Peyer's patch (tissue), 4 donors: ENCODE measurements at regions not wholly inside any gene's neighbourhood (a gene's known extent, or its start where the extent isn't known, plus 50 kb on each side); places are given as distances from the start of the nearest gene placed in this dataset.

Source experiments
- DNase-seq, 3 donors: peaks; one replicate each; pipeline ENCODE4 v3.0.0-alpha.2; 2017 to 2019
- H3K27ac ChIP-seq, 4 donors: fragments of 200-600 bp; sonication (generic); one replicate each; pipeline ENCODE4 v1.5.1; 2016 to 2019
- H3K27me3 ChIP-seq, 2 donors: fragments of 200-600 bp; sonication (generic); one replicate each; pipeline ENCODE4 v1.5.1; 2019
- H3K36me3 ChIP-seq, 3 donors: fragments of 200-600 bp; sonication (generic); one replicate each; pipeline ENCODE4 v1.5.1; 2016 to 2019
- H3K4me1 ChIP-seq, 4 donors: fragments of 200-600 bp; sonication (generic); one replicate each; pipeline ENCODE4 v1.5.1; 2016 to 2019
- H3K4me3 ChIP-seq, 4 donors: fragments of 200-600 bp; sonication (generic); 1 replicate in 3 of 4; 2 replicates in 1 of 4; pipeline ENCODE4 v1.5.1; 2016 to 2019; ENCODE audit warnings: mild to moderate bottlenecking in 1 of 4
- H3K9me3 ChIP-seq, 4 donors: fragments of 200-600 bp; sonication (generic); one replicate each; pipeline ENCODE4 v1.5.1; 2016 to 2019; ENCODE audit warnings: mild to moderate bottlenecking in 1 of 4
- POLR2A ChIP-seq, 2 donors: fragments of 450-650 bp; IDR thresholded peaks; one replicate each; pipeline ENCODE4 v1.5.1; 2017; ENCODE audit warnings: antibody characterized with exemption in 2 of 2, mild to moderate bottlenecking in 2 of 2, moderate library complexity in 2 of 2
- TF ChIP-seq, protein P1 (sequence below), 6 experiments: fragments of 450-650 bp in 4 of 6; fragments of 200-600 bp in 2 of 6; sonication (generic) in 1 of 6; IDR thresholded peaks; one replicate each; pipeline ENCODE4 v1.5.1; 2017 to 2019; ENCODE audit warnings: antibody characterized with exemption in 6 of 6, mild to moderate bottlenecking in 3 of 6, moderate library complexity in 1 of 6

DNA sequence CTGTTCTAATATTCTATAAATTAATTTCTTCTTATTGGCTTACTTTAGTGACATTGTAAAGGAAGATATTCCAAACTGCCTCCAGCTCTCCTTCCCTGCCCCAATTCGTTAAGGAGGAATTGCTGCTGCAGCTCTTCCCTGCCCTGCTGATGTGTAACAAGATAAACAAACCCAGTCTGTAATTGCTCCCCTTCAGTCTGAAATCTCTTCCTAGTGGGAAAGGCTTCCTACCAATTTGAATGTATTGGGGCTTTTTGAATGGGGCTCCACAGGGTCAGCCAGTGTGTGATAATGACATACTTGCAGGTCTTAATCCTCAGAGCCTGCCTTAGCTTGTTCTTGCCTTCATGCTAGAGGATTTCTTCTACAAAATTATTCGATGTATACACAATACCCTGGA lies 849.9 kb upstream of the GHITM start:
- no peaks in the 10 kb centered on the region for H3K27me3 ChIP-seq
- H3K4me1 ChIP-seq: no peaks in the 10 kb centered on the region
- DNase-seq: no peak
- H3K4me3 ChIP-seq: no peak overlapping the region
- TF ChIP-seq POLR2A (IDR thresholded peaks at IDR 0.05): no peak
- TF ChIP-seq, protein P1, sequence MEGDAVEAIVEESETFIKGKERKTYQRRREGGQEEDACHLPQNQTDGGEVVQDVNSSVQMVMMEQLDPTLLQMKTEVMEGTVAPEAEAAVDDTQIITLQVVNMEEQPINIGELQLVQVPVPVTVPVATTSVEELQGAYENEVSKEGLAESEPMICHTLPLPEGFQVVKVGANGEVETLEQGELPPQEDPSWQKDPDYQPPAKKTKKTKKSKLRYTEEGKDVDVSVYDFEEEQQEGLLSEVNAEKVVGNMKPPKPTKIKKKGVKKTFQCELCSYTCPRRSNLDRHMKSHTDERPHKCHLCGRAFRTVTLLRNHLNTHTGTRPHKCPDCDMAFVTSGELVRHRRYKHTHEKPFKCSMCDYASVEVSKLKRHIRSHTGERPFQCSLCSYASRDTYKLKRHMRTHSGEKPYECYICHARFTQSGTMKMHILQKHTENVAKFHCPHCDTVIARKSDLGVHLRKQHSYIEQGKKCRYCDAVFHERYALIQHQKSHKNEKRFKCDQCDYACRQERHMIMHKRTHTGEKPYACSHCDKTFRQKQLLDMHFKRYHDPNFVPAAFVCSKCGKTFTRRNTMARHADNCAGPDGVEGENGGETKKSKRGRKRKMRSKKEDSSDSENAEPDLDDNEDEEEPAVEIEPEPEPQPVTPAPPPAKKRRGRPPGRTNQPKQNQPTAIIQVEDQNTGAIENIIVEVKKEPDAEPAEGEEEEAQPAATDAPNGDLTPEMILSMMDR (IDR thresholded peaks at IDR 0.05): no peak
- H3K27ac ChIP-seq: no peak overlapping the region
- no peaks in the 10 kb centered on the region for H3K9me3 ChIP-seq
- no peaks in the 10 kb centered on the region for H3K36me3 ChIP-seq

DNA sequence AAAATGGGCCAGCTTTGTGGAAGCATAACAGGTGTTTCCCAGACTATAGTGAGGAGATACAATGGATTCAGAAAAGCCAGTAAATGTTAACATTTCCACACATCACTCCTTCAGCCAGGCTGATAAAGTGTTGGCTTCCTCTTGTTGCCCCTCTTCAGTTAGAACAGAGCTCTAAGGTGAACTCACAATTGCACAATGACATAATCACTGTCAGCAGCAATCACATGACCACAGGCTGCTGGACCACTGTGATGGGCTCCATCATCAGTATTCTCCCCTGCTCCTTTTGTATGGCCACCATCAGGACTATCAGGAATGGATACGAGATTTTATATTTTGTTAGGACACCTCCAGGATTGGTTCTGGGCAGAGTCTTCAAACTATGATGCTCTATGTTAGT lies 849.4 kb upstream of the GHITM start:
- H3K27me3 ChIP-seq: no peaks in the 10 kb centered on the region
- no peak overlapping the region for H3K27ac ChIP-seq
- no peaks in the 10 kb centered on the region for H3K36me3 ChIP-seq
- no peaks in the 10 kb centered on the region for H3K4me1 ChIP-seq
- no peaks in the 10 kb centered on the region for H3K9me3 ChIP-seq
- TF ChIP-seq POLR2A (IDR thresholded peaks at IDR 0.05): no peak
- TF ChIP-seq, protein P1 (IDR thresholded peaks at IDR 0.05): no peak
- DNase-seq: no peak
- H3K4me3 ChIP-seq: no peak overlapping the region

- Histone ChIP-seq H3K4me1 (no peaks in the 10 kb centered on the region), H3K27ac (no peak overlapping the region), H3K9me3 (no peaks in the 10 kb centered on the region), H3K4me3 (no peak overlapping the region), H3K27me3 (no peaks in the 10 kb centered on the region), H3K36me3 (no peaks in the 10 kb centered on the region)
- no peak for DNase-seq
- no peak for TF ChIP-seq POLR2A (IDR thresholded peaks at IDR 0.05)
- TF ChIP-seq, protein P1 (IDR thresholded peaks at IDR 0.05): no peak
Observed at GRCh38 chr10:83301732-83302131, 837.6 kb upstream of the GHITM start.

DNA sequence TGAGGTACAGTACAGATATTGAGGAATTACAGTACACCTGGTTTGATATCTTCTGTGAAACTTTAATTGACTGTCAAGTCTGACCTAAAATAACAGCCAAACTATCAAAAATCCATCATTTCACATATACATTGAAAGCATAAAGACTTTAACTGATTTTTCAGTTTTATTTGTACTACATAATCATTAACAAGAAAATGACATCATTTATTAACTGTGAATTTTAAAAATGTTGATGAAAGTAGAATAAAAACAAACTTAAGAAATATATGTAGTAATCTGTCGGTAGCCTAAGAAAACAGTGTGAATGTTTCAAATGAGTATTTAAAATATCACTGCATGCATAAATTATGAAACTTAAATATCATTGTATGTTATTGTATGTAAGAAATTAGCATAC lies 836.7 kb upstream of the GHITM start:
- H3K36me3 ChIP-seq: no peaks in the 10 kb centered on the region
- no peak overlapping the region for H3K27ac ChIP-seq
- no peaks in the 10 kb centered on the region for H3K27me3 ChIP-seq
- TF ChIP-seq, protein P1 (IDR thresholded peaks at IDR 0.05): no peak
- no peak for TF ChIP-seq POLR2A (IDR thresholded peaks at IDR 0.05)
- H3K4me1 ChIP-seq: no peaks in the 10 kb centered on the region
- H3K4me3 ChIP-seq: no peak overlapping the region
- DNase-seq: no peak
- no peaks in the 10 kb centered on the region for H3K9me3 ChIP-seq

GRCh38 chr10:83310688-83311087 lies 828.6 kb upstream of the GHITM start:
- no peaks in the 10 kb centered on the region for H3K27me3 ChIP-seq

More at GRCh38 chr10:83310688-83311087, 828.6 kb upstream of the GHITM start:
- H3K36me3 ChIP-seq: no peaks in the 10 kb centered on the region
- H3K4me1 ChIP-seq: no peaks in the 10 kb centered on the region
- no peak overlapping the region for H3K4me3 ChIP-seq
- no peaks in the 10 kb centered on the region for H3K9me3 ChIP-seq
- H3K27ac ChIP-seq: no peak overlapping the region
- TF ChIP-seq, protein P1 (IDR thresholded peaks at IDR 0.05): peak in 1 of 6 experiments; percentile 2
- TF ChIP-seq POLR2A (IDR thresholded peaks at IDR 0.05): no peak
- no peak for DNase-seq
